HEK293T (cell line): ENCODE measurements at regions not wholly inside any gene's neighbourhood (a gene's known extent, or its start where the extent isn't known, plus 50 kb on each side); places are given as distances from the start of the nearest gene placed in this dataset.

ENCODE experiments used
- ELF4 ChIP-seq: fragments of 450-650 bp; IDR thresholded peaks from 2 replicates; pipeline ENCODE4 v1.6.1; 2017; ENCODE audit warnings: antibody characterized with exemption
- FOXA1 ChIP-seq: fragments of 450-650 bp; IDR thresholded peaks from 2 replicates; pipeline ENCODE4 v1.6.1; 2016; ENCODE audit warnings: mild to moderate bottlenecking
- FOXM1 ChIP-seq: fragments of 450-650 bp; IDR thresholded peaks from 2 replicates; pipeline ENCODE4 v1.6.1; 2017; ENCODE audit warnings: mild to moderate bottlenecking, borderline replicate concordance
- HDGF ChIP-seq: fragments of 450-650 bp; IDR thresholded peaks from 2 replicates; pipeline ENCODE4 v1.6.1; 2017; ENCODE audit warnings: antibody characterized with exemption, borderline replicate concordance
- LEF1 ChIP-seq: fragments of 450-650 bp; IDR thresholded peaks from 2 replicates; pipeline ENCODE4 v1.6.1; 2017; ENCODE audit warnings: mild to moderate bottlenecking, borderline replicate concordance
- SP1 ChIP-seq: fragments of 450-650 bp; IDR thresholded peaks from 2 replicates; pipeline ENCODE4 v1.6.1; 2017
- SUZ12 ChIP-seq: fragments of 450-650 bp; IDR thresholded peaks from 2 replicates; pipeline ENCODE4 v1.6.1; 2016; ENCODE audit warnings: mild to moderate bottlenecking
- TARDBP ChIP-seq: fragments of 450-650 bp; IDR thresholded peaks from 2 replicates; pipeline ENCODE4 v1.6.1; 2016

GRCh38 chr12:67147030-67147429 is 122.1 kb upstream of the CAND1 start:
- TF ChIP-seq HDGF (no peak), FOXA1 (no peak), FOXM1 (no peak), SP1 (no peak), ELF4 (no peak), LEF1 (no peak), SUZ12 (no peak), TARDBP (no peak)
